HG03558 (cell line): ENCODE measurements at regions not wholly inside any gene's neighbourhood (a gene's known extent, or its start where the extent isn't known, plus 50 kb on each side); places are given as distances from the start of the nearest gene placed in this dataset.
"Not testable (repeated sequence)": the region's sequence is repeated elsewhere in the genome, so short reads cannot be mapped to it uniquely, and the experiment has no call there.

Experiments used
- ATAC-seq: cut with Tn5 transposase; IDR thresholded peaks from one replicate; pipeline ENCODE4 v1.9.1; 2021; ENCODE audit warnings: moderate number of reproducible peaks; ENCODE audit not compliant: unreplicated experiment; ENCODE audit errors: extremely low read depth

DNA sequence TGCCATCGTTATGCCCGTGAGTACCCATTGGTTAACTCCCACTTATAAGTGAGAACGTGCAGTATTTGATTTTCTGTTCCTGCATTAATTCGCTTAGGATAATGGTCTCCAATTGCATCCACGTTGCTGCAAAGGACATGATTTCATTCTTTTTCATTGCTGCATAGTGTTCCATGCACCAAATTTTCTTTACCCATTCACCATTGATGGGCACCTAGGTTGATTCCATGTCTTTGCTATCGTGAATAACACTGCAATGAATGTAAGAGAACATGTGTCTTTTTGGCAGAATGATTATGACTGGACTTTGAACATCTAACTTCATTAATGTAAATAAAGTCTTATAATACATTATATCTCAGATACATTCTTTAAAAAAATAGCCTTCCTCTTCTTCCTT is 169.6 kb upstream of the CDIN1 start:
- no peak for ATAC-seq

- ATAC-seq, result no peak
These were observed 164.8 kb upstream of the CDIN1 start for GRCh38 chr15:36414670-36415069.

- no peak for ATAC-seq
These were observed 163.8 kb upstream of the CDIN1 start for GRCh38 chr15:36415643-36416042.

DNA sequence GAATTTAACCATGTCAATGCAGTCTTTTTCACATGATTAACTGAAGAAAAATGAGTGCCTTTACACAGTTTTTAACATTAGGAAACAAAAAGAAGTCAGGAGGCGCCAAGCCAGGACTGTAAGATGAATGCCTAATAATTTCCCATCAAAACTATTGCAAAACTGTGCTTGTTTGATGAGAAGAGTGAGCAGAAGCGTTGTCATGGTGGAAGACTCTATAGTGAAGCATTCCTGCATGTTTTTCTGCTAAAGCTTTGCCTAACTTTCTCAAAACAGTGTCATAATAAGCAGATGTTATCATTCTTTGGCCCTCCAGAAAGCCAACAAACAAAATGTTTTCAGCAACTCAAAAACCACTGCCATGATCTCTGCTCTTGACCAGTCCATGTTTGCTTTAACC is 156.8 kb upstream of the CDIN1 start:
- no peak for ATAC-seq

GRCh38 chr15:36426691-36427090 is 152.7 kb upstream of the CDIN1 start:
- ATAC-seq, result no peak

DNA sequence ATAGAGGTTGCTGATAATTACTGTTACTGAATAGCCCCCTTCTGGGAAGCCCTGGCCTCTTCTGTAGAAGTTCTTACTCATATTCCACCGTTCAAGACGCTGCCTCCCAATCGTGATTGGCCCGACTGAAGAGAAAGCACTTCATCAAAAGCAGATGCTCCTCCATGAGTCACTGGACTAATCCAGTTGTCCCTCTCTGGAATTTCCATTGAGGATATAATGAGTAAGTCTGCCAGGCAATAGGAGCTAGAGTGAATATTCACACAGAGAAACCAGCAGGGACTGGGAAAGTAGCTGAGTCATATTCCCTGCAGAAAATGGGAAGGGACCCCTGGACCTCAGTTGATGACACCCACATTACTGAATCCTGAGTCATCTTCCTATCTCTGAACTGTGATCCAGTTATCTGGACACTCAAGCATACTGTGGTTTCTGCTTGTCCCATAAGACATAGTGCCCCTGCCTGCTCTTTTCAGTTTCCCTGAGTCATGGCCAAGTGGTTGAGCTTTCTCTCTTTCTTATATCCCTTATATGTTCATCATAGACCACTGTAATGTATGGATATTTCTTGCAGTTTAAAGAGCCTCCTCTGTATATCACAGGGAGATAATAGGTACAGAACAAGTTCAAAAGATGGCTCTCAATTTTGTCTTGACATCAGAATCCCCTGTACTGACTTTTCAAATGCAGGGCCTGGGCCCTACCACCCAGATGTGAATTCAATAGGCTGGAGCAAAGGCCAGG is 151.2 kb upstream of the CDIN1 start:
- ATAC-seq, result no peak

- ATAC-seq, result no peak
These were observed 149.7 kb upstream of the CDIN1 start for GRCh38 chr15:36429707-36430106.

GRCh38 chr15:36430280-36430679 is 149.1 kb upstream of the CDIN1 start:
- no peak for ATAC-seq

DNA sequence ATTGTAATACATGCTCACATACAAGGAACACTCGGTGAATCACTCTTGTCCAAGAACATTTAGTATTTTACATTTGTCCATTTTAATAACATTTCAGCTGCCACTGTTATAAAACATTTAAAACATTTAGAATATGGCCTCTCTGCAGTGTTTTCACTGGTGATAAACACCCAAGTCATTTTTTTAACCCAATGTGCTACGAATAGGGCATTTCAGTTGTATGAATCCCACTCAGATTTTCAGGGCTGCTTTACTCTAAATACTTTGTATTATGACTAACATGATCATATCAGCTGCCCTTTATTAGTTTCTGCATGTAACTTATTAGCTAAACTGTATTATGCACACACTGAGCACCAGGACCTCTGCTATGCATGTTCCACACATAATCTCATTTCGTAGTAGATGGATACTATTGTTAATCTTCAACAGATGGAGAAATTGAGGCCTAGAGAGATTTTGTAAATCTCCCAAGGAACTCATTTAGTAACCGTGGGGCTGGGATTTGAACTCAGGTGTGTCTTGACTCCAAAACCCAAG is 148.6 kb upstream of the CDIN1 start:
- no peak for ATAC-seq

GRCh38 chr15:36432161-36432560 is 147.3 kb upstream of the CDIN1 start:
- ATAC-seq, result no peak

- no peak for ATAC-seq
These were observed 145.2 kb upstream of the CDIN1 start for GRCh38 chr15:36434177-36434576.

DNA sequence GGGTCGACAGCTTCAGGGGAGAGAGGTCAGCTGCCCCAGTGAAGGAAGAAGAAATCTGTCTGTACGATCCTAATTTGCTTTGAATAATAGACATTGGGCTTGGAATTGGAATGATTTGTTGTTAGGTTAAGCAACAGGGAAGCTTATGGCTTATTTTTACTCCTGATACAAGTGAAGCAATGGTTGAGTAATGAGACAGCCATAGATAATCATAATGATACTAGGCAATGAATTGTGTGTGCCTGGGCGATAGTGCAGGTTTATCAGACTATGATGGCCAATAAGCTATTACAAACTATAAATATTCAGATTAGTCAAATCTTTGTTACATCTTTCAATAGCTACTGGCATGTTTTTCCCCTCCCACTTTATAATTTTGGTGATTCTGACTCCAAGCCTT is 140.9 kb upstream of the CDIN1 start:
- ATAC-seq, result no peak

GRCh38 chr15:36447373-36447772 is 132.1 kb upstream of the CDIN1 start:
- ATAC-seq, result no peak

DNA sequence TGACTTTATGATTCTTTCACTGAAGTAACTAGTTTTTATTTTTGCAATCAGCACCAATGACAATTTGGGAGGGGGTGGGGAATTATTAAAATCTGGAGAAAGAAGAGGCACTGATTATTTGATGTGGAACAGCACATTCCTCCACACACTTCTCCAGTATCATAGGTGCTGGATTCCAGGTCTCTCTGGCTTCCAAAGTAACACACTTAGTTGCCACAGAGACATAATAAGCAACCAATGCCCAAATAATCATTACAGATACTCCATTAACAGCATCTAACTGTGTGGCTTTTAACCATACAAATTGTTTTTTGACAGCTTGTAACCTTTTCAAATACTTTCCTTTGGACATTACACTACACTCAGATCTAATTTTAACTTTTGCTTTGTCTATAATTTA is 131.0 kb upstream of the CDIN1 start:
- ATAC-seq, result no peak

GRCh38 chr15:36449084-36449661 is 130.3 kb upstream of the CDIN1 start:
- no peak for ATAC-seq

GRCh38 chr15:36449662-36450145 is 129.7 kb upstream of the CDIN1 start:
- ATAC-seq, result no peak

- ATAC-seq, result not testable (repeated sequence)
These were observed 125.2 kb upstream of the CDIN1 start for GRCh38 chr15:36454244-36454643.

GRCh38 chr15:36458411-36458810 is 121.0 kb upstream of the CDIN1 start:
- no peak for ATAC-seq

DNA sequence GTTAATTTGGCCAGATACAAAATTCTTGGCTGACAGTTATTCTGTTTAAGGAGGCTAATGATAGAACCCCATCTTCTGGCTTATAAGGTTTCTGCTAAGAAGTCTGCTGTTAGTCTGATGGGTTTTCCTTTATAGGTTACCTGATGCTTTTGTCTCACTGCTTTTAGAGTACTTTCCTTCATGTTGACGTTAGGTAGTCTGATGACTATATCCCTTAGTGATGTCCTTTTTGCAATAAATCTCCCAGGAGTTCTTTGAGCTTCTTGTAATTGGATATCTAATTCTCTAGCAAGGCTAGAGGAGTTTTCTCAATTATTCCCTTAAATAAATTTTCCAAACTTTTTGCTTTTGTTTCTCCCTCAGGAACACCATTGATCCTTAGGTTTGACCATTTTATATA is 114.1 kb upstream of the CDIN1 start:
- no peak for ATAC-seq

GRCh38 chr15:36468746-36469145 is 110.7 kb upstream of the CDIN1 start:
- no peak for ATAC-seq

GRCh38 chr15:36469311-36469966 is 110.0 kb upstream of the CDIN1 start:
- no peak for ATAC-seq
